GM06990 (cell line): ENCODE measurements at regions not wholly inside any gene's neighbourhood (a gene's known extent, or its start where the extent isn't known, plus 50 kb on each side); places are given as distances from the start of the nearest gene placed in this dataset.

Experiments used
- DNase-seq: peaks from one replicate; pipeline ENCODE4 v3.0.0-alpha.2; 2011; ENCODE audit not compliant: insufficient read length; ENCODE audit errors: extremely low read depth
- H3K27me3 ChIP-seq: replicated peaks from 2 replicates; pipeline ENCODE4 v1.6.0; 2011; ENCODE audit warnings: low read length; ENCODE audit not compliant: control insufficient read depth, insufficient read depth
- H3K36me3 ChIP-seq: 2 replicates; pipeline ENCODE4 v1.5.1; 2011; ENCODE audit warnings: low read length; ENCODE audit not compliant: control insufficient read depth, insufficient read depth
- H3K4me3 ChIP-seq: replicated peaks from 2 replicates; pipeline ENCODE4 v1.5.1; 2011; ENCODE audit warnings: low read depth, mild to moderate bottlenecking, control low read depth, low read length
- TF ChIP-seq, protein P1 (sequence below): IDR thresholded peaks from 2 replicates; pipeline ENCODE4 v1.5.1; 2011; ENCODE audit warnings: low read length, control low read depth, mild to moderate bottlenecking, inconsistent platforms; ENCODE audit not compliant: insufficient read depth, poor library complexity, severe bottlenecking

DNA sequence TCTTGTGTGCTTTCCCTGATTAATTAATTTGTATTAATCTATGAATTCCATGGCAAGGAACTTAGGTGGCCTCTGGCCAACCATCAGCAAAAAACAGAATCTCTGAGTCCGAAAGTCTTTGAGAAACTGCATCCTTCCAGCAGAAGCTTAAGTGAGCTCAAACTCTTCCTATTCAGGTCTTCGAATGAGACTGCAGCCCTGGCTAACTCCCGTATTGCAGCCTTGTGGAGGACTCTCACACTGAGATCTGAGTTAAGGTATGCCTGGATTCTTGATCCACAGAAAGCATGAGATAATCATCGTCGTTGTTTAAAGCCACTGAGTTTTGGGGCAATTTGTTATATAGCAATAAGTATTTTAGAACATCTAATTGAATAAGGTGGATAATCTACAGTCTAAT, 1143.9 kb upstream of the NXPH2 start:
- Histone ChIP-seq H3K36me3 (no peaks in the 10 kb centered on the region), H3K4me3 (no peak overlapping the region), H3K27me3 (no peaks in the 10 kb centered on the region)
- TF ChIP-seq, protein P1, sequence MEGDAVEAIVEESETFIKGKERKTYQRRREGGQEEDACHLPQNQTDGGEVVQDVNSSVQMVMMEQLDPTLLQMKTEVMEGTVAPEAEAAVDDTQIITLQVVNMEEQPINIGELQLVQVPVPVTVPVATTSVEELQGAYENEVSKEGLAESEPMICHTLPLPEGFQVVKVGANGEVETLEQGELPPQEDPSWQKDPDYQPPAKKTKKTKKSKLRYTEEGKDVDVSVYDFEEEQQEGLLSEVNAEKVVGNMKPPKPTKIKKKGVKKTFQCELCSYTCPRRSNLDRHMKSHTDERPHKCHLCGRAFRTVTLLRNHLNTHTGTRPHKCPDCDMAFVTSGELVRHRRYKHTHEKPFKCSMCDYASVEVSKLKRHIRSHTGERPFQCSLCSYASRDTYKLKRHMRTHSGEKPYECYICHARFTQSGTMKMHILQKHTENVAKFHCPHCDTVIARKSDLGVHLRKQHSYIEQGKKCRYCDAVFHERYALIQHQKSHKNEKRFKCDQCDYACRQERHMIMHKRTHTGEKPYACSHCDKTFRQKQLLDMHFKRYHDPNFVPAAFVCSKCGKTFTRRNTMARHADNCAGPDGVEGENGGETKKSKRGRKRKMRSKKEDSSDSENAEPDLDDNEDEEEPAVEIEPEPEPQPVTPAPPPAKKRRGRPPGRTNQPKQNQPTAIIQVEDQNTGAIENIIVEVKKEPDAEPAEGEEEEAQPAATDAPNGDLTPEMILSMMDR, result no peak
- DNase-seq, result no peak

DNA sequence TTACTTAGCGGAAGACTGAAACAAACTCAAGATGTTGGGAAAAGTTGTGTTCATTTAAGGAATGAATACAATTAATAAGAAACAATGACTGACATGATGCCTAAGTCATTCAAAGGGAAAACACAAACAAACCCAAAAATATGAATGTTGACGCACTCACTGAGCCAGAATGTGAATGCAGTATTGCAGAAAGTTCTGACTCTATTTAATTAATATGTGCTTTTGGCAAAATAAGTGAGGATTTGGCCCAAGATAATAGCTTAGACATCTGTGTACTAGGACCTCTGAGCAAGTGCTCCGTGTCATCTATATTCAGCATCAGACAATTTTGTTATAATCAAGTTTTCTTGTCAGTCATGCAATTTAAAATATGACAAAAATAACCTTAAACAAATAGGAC, 1138.8 kb upstream of the NXPH2 start:
- Histone ChIP-seq H3K27me3 (no peaks in the 10 kb centered on the region), H3K4me3 (no peak overlapping the region), H3K36me3 (no peaks in the 10 kb centered on the region)
- DNase-seq, result no peak
- TF ChIP-seq, protein P1, result no peak

DNA sequence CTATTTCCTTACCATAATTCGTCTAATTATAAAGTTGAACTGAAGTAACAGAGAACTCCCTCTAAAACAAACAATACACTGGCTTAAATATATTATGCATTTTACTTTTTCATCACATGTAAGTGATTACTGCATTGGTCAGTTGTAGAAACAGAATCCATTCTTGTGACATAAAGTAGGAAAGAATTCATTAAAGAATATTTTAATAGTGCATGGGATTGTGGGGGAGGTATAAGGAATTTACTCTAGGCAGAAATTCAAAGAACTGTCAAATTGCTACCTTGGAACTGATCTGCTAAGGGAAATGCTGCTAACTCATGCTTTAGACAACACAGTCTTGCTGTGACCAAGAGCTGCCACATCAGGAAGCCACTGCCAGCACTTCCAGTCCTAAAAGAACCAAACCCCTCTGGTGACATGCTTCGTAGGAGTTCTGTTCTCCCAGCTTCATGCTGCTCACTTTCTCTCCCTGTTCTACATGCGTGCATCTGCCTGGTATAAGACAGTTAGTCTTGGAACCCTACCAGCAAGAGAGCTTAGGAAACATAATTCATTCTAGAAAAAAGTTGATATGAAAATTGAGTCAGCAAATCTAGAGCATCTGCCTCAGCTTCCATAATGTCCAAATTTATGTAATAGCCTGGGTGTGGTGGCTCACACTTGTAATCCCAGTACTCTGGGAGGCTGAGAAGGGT, 1137.6 kb upstream of the NXPH2 start:
- TF ChIP-seq, protein P1, result no peak
- Histone ChIP-seq H3K36me3 (no peaks in the 10 kb centered on the region), H3K27me3 (no peaks in the 10 kb centered on the region), H3K4me3 (no peak overlapping the region)
- no peak for DNase-seq

DNA sequence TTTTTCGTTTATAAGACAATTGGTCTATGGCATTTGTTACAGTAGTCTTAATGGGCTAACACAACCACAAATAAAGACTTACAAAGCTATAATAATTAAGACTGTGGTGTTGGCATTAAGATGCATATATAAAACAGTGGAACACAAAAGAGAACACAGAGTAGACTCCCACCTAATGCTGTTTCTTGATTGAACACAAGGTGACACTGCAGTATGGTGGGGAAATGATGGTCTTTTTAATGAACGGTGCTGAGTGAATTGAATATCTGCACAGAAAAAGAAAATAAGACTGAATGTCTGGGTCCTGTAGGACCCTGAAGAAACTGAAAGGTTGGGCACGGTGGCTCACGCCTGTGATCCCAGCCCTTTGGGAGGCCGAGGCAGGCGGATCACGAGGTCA, 1136.6 kb upstream of the NXPH2 start:
- H3K27me3 ChIP-seq, result no peaks in the 10 kb centered on the region
- TF ChIP-seq, protein P1, result no peak
- DNase-seq, result no peak
- no peaks in the 10 kb centered on the region for H3K36me3 ChIP-seq
- no peak overlapping the region for H3K4me3 ChIP-seq

DNA sequence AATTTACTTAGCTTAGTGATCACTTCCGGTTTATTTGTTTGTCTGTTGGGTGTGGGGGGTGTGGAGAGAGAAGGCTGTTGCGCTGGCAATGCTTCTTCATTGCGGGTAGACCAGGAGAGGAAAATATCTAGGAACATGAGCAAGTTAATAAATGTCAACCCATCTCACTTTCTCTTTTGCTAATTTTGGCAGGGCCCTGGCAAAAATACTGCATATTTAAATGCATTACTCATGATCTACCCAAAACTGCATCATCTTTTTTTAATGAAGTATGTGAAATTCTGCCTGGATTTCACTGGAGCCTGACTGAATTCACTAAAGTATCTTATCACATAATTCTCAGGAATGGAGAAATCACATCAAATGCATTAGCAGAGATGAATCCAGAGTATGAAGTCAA, 1131.0 kb upstream of the NXPH2 start:
- no peak for DNase-seq
- Histone ChIP-seq H3K4me3 (no peak overlapping the region), H3K27me3 (no peaks in the 10 kb centered on the region), H3K36me3 (no peaks in the 10 kb centered on the region)
- TF ChIP-seq, protein P1, result no peak

DNA sequence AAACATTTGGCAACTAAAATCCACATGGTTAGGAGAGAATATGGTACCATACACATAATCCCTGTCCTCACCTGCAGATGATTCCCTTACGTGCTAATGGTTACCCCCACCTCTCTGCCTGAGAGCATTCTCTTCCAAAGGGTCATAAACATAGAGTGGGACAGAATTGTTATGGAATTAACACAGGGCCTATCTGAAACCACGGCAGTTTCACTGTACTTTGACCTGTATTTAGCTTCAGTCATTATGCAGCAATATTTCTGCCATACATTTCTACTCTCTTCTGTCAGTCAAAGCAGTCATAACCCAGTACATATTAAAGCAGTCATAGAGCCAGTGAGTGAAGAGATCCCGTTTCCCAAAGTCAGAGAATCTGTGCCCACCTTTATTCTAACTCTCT, 1128.9 kb upstream of the NXPH2 start:
- Histone ChIP-seq H3K36me3 (no peaks in the 10 kb centered on the region), H3K27me3 (no peaks in the 10 kb centered on the region), H3K4me3 (no peak overlapping the region)
- TF ChIP-seq, protein P1, result no peak
- no peak for DNase-seq
